PC-3 (cell line): ENCODE measurements at regions not wholly inside any gene's neighbourhood (a gene's known extent, or its start where the extent isn't known, plus 50 kb on each side); places are given as distances from the start of the nearest gene placed in this dataset.

Experiments used
- ATAC-seq: fragments of 200-7000 bp; cut with Tn5 transposase; 2 replicates; pipeline ENCODE4 v1.9.1; 2020; ENCODE audit warnings: mild to moderate bottlenecking, moderate library complexity
- BruUV-seq: library from RNA; stranded (reverse); fragments of 400-500 nt; replicated peaks from 2 replicates; lab custom pipeline; 2021; lab: Mats Ljungman, UMichigan
- CTCF ChIA-PET: fragments of 300-600 bp; sonication (Branson Sonifier 250); formaldehyde crosslinking; loops from one replicate; lab custom pipeline; 2022; ENCODE audit warnings: antibody characterized with exemption; lab: Charles Lee
- POLR2A ChIA-PET: fragments of 300-600 bp; sonication (Branson Sonifier 250); formaldehyde crosslinking; loops from one replicate; lab custom pipeline; 2022; ENCODE audit warnings: antibody characterized with exemption; ENCODE audit not compliant: unreplicated experiment; lab: Charles Lee
- DNase-seq: peaks from one replicate; pipeline ENCODE4 v3.0.0-alpha.2; 2015
- H2AFZ ChIP-seq: fragments of 300-600 bp; sonication (generic); 2 replicates; pipeline ENCODE4 v1.6.0; 2016; ENCODE audit warnings: antibody characterized with exemption, low read length
- H3F3A ChIP-seq: fragments of 300-600 bp; sonication (generic); one replicate; pipeline ENCODE4 v1.6.0; 2017; ENCODE audit warnings: antibody characterized with exemption, low read length, control low read depth, mild to moderate bottlenecking; ENCODE audit not compliant: unreplicated experiment
- H3K27ac ChIP-seq: fragments of 300-600 bp; sonication (generic); 2 replicates; pipeline ENCODE4 v1.5.1; 2016; ENCODE audit warnings: mild to moderate bottlenecking, low read length
- H3K27me3 ChIP-seq: fragments of 300-600 bp; sonication (generic); 2 replicates; pipeline ENCODE4 v1.6.1; 2016; ENCODE audit warnings: low read length, mixed read lengths
- H3K36me3 ChIP-seq: fragments of 300-600 bp; sonication (generic); 2 replicates; pipeline ENCODE4 v1.6.1; 2016; ENCODE audit warnings: low read depth, mixed run types, low read length, mixed read lengths
- H3K4me1 ChIP-seq: fragments of 300-600 bp; sonication (generic); 2 replicates; pipeline ENCODE4 v1.5.1; 2016; ENCODE audit warnings: low read length; ENCODE audit not compliant: insufficient read depth
- H3K4me2 ChIP-seq: fragments of 300-600 bp; sonication (generic); 2 replicates; pipeline ENCODE4 v1.6.0; 2016; ENCODE audit warnings: low read length
- H3K4me3 ChIP-seq: fragments of 300-600 bp; sonication (generic); 2 replicates; pipeline ENCODE4 v1.5.1; 2016; ENCODE audit warnings: mild to moderate bottlenecking, low read length, mixed read lengths
- H3K79me2 ChIP-seq: fragments of 300-600 bp; sonication (generic); 2 replicates; pipeline ENCODE4 v1.6.1; 2017; ENCODE audit warnings: low read length, mixed read lengths
- H3K9ac ChIP-seq: fragments of 300-600 bp; sonication (generic); 2 replicates; pipeline ENCODE4 v1.6.0; 2016; ENCODE audit warnings: mild to moderate bottlenecking, low read length
- H3K9me2 ChIP-seq: fragments of 300-600 bp; sonication (generic); replicated peaks from 2 replicates; pipeline ENCODE4 v1.6.1; 2016; ENCODE audit warnings: mixed run types, low read length, mixed read lengths
- H3K9me3 ChIP-seq: fragments of 300-600 bp; sonication (generic); 2 replicates; pipeline ENCODE4 v1.6.1; 2016; ENCODE audit warnings: low read length, mixed read lengths
- H4K20me1 ChIP-seq: fragments of 300-600 bp; sonication (generic); 2 replicates; pipeline ENCODE4 v1.6.1; 2016; ENCODE audit warnings: low read length, mixed read lengths
- EZH2 ChIP-seq: fragments of 300-600 bp; sonication (generic); IDR thresholded peaks from one replicate; pipeline ENCODE4 v1.6.1; 2017; ENCODE audit warnings: antibody characterized with exemption, mild to moderate bottlenecking, low read length; ENCODE audit not compliant: unreplicated experiment
- EZH2phosphoT487 ChIP-seq: fragments of 300-600 bp; sonication (generic); IDR thresholded peaks from 2 replicates; pipeline ENCODE4 v1.6.1; 2018; ENCODE audit warnings: mild to moderate bottlenecking, antibody characterized with exemption, low read length, borderline replicate concordance
- intact Hi-C: fragments of 100-400 bp; cut with micrococcal nuclease; formaldehyde crosslinking; loops from 2 replicates; pipeline ENCODE4 v1.9.0; 2023
- TF ChIP-seq, protein P1 (sequence below): fragments of 300-600 bp; sonication (generic); conservative IDR thresholded peaks from 2 replicates; pipeline ENCODE4 v1.5.1; 2017; ENCODE audit warnings: antibody characterized with exemption, low read depth, mild to moderate bottlenecking, low read length

DNA sequence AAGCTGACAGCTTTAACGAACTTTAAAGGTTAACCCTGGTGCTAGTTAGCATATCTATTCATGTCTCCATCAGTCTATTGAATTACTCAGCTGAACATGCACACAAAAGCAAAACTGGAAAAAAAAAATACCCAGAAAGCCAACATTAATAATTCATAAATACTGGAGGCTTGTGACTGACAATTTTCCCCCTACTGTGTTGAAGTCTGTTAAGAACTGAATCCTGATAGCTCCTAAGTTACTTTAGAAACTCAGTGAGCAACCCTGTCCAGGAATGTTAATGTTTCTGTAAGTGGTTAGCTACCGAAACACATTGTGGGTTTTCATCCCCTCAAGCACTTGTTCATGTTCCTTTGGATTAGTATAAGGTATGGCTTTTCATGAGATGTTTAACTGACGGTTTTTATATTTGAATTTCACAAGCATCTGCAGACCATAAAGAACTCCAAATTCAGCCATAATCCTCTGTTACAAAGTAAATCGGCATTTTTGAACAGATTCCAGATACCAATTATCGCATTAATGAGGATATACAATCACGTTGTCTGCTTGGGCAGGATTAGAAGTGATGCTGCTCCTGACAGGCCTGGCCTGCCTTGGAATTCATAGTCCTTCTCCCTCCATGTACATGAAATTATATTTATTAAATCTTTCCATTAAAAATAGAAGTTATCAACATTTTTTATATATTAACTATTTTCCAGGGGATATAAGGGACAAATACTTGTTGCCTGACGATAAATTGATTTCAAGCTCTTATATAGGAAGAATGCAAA, 331.2 kb downstream of the TLE4 start:
- Histone ChIP-seq H3K9ac (no peak overlapping the region), H3F3A (no peaks in the 10 kb centered on the region), H3K4me1 (no peaks in the 10 kb centered on the region), H3K36me3 (no peaks in the 10 kb centered on the region), H4K20me1 (no peaks in the 10 kb centered on the region), H3K4me3 (no peak overlapping the region), H3K9me2 (no peaks in the 10 kb centered on the region), H3K9me3 (no peaks in the 10 kb centered on the region), H3K27me3 (peaks cover 26% of the 10 kb centered on the region), H2AFZ (no peak overlapping the region), H3K79me2 (no peaks in the 10 kb centered on the region), H3K4me2 (no peak overlapping the region), H3K27ac (no peak overlapping the region)
- no peak for DNase-seq
- ATAC-seq, result no peak
- TF ChIP-seq, protein P1, sequence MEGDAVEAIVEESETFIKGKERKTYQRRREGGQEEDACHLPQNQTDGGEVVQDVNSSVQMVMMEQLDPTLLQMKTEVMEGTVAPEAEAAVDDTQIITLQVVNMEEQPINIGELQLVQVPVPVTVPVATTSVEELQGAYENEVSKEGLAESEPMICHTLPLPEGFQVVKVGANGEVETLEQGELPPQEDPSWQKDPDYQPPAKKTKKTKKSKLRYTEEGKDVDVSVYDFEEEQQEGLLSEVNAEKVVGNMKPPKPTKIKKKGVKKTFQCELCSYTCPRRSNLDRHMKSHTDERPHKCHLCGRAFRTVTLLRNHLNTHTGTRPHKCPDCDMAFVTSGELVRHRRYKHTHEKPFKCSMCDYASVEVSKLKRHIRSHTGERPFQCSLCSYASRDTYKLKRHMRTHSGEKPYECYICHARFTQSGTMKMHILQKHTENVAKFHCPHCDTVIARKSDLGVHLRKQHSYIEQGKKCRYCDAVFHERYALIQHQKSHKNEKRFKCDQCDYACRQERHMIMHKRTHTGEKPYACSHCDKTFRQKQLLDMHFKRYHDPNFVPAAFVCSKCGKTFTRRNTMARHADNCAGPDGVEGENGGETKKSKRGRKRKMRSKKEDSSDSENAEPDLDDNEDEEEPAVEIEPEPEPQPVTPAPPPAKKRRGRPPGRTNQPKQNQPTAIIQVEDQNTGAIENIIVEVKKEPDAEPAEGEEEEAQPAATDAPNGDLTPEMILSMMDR, result no peak
- no peak for TF ChIP-seq EZH2
- no peak for TF ChIP-seq EZH2phosphoT487
- no TSS peak for BruUV-seq
- POLR2A ChIA-PET, result no interaction called here
- CTCF ChIA-PET, result no interaction called here
- intact Hi-C loops, result no loop called here

DNA sequence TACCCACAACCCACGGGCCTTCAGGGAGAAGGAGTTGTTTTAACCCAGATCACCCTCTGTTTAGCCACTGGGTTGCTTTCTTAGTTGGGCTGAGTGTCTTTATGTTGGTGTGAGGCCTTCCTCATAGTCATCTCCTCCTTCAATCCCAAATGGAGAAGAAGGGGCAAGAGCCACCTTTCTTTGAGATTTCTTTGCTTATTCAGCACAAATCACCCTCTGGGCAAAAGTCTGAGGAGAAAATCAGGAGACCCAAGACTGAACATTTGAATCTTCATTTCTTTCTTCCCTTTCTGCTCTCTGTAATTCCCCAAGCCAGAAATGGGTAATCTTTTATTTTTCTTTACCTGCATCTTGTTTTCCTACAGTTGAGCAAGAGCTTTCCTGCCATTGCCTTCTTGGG, 329.0 kb downstream of the TLE4 start:
- POLR2A ChIA-PET, result no interaction called here
- H3K9me2 ChIP-seq, result no peaks in the 10 kb centered on the region
- CTCF ChIA-PET, result no interaction called here

More for the DNA sequence above, 329.0 kb downstream of the TLE4 start:
- no peaks in the 10 kb centered on the region for H3F3A ChIP-seq
- no peaks in the 10 kb centered on the region for H3K79me2 ChIP-seq
- H3K27ac ChIP-seq, result no peak overlapping the region
- H3K9ac ChIP-seq, result no peak overlapping the region
- no peak overlapping the region for H3K4me2 ChIP-seq
- ATAC-seq (no peak), DNase-seq (no peak)
- peaks cover 14% of the 10 kb centered on the region for H3K27me3 ChIP-seq
- no TSS peak for BruUV-seq
- no peaks in the 10 kb centered on the region for H3K36me3 ChIP-seq
- no peak overlapping the region for H2AFZ ChIP-seq
- peaks cover 5% of the 10 kb centered on the region; the same call in 1 of the 2 replicates for H3K4me1 ChIP-seq
- intact Hi-C loops, result no loop called here
- TF ChIP-seq EZH2phosphoT487 (no peak), EZH2 (no peak)
- TF ChIP-seq, protein P1, result no peak
- H3K4me3 ChIP-seq, result no peak overlapping the region
- H4K20me1 ChIP-seq, result no peaks in the 10 kb centered on the region
- H3K9me3 ChIP-seq, result no peaks in the 10 kb centered on the region
